HG02678 (cell line): ENCODE measurements at regions not wholly inside any gene's neighbourhood (a gene's known extent, or its start where the extent isn't known, plus 50 kb on each side); places are given as distances from the start of the nearest gene placed in this dataset.

Experiments
- ATAC-seq: cut with Tn5 transposase; IDR thresholded peaks from one replicate; pipeline ENCODE4 v1.9.1; 2021; ENCODE audit warnings: mild to moderate bottlenecking, moderate library complexity; ENCODE audit not compliant: unreplicated experiment

DNA sequence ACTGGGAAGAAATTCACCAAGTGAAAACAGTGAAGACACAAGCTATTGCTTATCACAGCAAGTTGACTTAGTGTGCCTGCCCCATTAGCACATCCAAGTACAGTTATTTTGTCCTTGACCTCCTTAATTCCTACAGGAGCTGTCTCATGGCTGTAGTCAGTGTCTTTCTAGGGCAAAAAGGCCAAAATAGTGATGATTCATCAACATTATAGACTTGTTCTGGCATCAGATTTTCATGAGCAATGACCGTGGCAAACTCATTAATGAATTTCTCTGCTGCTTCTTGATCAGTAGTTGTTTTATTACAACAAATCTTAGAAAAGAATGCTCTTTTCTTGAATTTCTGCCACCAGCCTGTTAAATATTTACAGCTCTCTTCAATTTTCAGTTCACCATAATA is 1169.3 kb upstream of the DDX18 start:
- no peak for ATAC-seq

DNA sequence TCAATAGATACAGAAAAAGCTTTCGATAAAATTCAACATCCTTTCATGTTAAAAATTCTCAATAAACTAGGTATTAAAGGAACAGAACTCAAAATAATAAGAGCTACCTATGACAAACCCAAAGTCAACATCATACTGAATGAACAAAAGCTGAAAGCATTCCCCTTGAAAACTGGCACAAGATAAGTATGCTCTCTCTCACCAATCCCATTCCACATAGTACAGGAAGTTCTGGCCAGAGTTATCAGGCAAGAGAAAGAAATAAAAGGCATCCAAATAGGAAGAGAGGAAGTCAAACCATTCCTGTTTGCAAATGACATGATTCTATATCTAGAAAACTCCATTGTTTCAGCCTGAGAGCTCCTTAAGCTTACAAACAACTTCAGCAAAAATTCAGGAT is 1145.8 kb upstream of the DDX18 start:
- no peak for ATAC-seq

DNA sequence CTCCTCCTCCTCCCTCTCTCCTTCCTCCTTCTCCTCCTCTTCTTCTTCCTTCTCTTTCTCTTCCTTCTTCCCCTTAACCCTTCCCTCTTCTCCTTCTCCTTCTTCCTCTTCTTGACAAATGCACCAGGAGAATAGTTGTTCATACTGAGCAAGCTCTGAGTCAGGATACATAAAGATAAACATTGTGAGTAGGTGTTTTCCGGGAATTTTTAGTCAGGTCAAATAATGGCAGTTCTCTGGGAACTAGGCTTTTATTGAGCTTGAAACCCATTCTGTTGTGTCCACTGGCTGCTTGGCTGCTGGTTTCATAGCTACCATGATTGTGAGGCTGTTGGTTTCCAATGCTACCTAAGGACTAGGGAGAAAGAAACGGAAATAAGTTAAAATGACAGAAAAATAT is 1144.7 kb upstream of the DDX18 start:
- no peak for ATAC-seq

DNA sequence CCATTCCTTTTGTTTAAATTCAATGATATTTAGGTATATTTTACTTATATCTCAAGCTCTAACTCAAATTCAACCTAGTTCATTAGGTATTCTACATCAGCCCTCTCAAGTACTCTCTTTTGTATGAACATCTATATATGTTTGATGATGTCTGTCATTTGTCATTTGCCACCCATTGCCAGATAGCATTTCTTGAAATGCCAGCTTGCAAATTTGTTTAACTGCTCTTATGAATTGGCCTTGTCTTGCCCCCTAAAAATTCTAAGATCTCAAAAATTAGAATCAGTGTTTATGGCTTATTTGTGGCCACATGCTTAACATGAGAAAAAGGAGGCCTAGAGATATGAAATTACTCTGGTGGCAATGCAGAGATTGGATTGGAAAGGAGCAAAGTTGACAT is 1140.3 kb upstream of the DDX18 start:
- ATAC-seq = no peak

DNA sequence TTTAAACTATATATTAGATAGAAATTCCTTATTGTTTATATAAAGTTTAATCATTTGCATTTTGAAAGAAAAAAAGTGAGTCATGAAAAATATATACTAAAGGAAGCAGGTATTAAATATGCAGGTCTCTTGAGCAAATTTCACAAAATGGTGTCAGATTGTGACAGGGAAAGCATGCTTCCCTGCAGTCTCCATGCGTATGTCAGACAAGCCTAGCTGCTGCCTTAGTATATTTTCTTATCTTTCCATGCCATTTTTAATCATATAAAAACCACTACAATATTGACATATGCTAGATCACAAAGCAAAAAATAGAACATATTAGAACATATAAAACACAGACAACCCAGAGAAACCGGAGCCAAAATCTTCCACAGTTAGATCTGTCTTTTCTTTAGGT is 1137.7 kb upstream of the DDX18 start:
- ATAC-seq = no peak

DNA sequence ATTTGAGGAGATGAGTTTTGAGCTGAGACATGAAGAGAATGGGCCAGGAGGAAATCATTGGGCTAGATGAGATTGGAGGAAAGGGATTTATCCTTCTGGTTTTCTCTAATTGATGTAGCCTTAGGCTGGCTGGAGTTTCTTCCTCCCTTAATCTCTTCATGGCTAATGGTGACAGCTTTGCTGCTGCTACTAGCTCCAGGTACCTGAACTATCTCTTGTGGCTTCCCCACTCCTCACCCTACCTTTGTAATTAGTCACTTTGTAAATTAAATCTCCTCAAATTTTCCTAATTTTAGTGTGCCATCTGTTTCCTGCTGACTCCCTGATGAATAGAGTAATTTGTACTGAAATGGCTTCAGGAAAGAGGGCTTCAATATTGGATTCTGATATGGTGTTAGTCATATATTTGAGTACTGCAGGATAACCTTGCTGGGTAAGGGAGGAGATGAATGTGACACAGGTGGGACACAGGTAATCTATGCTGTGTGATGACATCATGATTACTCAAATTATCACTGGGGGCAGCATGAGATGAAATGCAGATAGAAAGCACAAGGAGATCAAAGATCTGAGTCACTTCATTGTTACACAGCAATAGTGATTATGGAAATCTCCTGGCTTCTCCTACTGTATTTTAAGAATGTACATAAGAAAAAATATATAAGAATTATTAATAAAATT is 1134.1 kb upstream of the DDX18 start:
- ATAC-seq = no peak

DNA sequence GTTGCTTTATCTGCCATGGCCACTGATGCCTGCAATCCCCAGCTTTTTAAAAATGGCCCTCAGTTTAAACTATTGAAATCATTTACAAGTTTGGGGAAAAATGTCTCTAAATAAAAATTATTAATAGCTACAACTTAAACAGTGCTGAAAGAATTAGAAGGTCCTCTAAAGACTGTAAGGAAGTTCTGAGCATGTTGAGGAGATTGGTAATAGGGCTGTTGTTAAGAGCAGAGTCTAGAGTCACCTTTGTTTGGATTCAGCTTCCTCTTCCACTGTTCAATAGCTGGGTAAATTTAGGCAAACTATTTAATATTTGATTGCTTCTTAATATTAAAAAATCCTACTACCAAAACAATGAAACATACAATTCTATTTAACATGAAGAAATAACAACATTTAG is 1127.1 kb upstream of the DDX18 start:
- no peak for ATAC-seq

DNA sequence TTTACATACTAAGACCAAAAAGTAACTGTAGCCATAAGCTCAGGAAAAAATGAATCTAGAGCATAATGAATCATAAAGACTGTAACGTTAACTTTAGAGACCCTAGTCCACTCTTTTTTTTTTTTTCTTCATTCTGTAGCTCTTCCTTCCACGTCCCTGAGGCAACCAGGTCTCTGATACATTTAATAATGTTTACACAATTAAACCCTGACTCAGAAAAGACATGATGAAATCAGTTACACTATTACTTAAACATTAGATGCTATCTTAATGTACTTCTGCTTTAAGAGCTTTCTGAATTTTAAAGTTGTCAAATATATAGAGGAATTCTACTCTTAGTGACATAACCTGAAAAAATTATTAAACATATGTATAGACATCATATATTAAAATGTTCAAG is 1121.5 kb upstream of the DDX18 start:
- ATAC-seq = no peak

DNA sequence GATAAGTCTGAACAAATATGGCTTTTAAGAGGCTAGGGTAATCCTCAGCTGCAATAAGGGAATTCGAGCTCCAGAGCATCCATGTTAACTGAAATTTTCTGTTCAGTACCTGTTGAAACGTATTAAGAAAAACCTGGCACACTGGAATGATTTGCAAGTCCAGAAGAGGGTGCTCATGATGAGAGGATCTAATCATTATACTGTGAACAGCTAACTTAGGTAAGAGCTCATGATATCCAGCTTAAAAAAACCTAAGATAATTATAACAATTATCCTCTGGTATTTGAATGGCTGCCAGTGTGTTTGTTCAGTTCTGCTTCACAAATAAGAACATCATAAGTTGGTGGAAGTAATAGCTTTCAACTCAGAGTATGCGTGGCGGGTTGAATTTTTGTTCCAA is 1118.3 kb upstream of the DDX18 start:
- no peak for ATAC-seq

DNA sequence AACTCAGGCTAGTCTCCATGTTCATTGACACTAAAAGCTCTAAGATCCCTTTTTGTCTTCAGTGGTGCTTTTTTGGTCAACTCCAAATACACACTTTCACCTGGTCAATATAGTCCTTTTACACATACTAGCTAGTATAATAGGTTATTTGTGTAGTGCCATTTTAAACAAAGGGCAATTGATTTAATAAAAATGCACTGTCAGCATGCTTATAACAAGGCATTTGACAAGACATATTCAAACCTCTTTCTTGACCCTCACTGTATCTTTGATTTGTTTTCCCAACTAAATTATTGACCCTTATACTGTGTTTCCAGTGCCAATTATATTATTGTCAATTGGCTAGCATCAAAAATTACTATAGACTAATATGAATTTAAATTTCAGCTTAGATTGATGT is 1117.6 kb upstream of the DDX18 start:
- ATAC-seq = no peak

DNA sequence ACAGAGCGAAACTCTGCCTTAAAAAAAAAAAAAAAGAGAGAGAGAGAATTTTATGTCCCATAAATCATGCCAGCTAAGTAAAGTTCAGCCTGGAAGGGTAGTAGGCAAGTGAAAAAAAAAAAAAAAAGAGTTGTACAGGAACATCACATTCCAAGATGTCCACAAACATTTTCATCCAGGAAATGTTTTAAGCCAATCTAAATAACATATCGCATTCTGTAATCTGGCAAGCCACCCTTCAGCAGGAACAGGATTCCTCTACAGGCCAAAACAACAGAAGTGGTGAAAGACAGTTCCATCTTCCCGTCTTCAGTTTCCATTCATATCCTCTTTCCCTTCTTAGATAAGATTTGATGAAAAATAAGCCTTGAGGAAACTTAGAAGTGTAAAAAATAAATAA is 1108.1 kb upstream of the DDX18 start:
- ATAC-seq = no peak

DNA sequence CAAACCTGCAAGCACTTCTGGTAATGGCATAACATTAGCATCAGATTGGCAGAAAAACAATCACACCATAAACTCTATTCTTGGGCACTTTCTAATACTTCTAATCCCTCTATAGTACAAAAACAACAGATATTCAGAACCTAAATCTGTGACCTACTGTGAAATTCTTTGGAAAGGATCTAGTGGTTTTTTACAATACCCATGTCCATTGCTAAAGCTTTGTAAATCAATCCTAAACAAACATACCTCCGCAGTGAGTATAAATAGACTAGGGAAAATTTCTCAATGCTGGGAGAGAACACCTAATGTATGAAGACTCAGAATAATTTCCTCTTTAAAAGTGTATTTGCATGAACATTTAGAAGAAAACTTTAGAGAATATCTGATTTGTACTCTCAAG is 1098.5 kb upstream of the DDX18 start:
- ATAC-seq = no peak

DNA sequence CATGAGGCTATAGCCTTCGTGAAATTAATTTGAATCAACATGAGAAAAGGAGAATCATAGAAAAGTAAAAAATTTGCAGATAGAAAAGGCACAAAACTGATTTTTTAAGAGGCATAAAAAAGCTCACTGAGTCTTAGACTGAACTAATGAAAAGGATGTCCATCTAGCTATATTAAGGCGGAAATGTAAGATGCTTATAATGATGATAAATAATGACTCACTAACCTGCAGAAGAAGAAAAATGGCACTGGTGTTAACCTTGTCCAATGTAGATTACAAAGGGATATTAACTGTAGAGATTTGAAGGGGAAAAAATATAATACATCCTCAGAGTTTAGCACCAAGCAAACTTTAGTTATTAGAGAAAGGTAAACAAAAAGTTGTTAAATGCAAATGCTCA is 1098.0 kb upstream of the DDX18 start:
- no peak for ATAC-seq

DNA sequence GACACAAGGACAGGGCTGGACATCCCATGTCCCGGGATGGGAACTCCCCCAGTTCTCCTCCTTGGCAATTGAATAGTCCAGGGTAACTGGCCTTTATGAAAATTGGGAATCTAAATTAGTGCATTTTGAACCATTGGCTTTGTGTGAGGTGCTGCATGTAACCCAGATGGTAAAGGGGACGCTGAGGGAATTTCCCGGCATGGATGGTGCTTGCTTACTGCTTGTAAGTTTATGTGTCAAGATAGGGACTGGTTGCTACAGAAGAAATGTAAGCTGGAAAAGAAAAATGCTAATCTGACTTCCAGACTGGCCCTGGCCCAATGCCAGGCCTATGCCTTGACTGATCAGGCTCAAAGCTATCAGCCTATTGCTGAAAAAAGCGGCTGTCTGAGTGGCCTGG is 1096.7 kb upstream of the DDX18 start:
- ATAC-seq = no peak

DNA sequence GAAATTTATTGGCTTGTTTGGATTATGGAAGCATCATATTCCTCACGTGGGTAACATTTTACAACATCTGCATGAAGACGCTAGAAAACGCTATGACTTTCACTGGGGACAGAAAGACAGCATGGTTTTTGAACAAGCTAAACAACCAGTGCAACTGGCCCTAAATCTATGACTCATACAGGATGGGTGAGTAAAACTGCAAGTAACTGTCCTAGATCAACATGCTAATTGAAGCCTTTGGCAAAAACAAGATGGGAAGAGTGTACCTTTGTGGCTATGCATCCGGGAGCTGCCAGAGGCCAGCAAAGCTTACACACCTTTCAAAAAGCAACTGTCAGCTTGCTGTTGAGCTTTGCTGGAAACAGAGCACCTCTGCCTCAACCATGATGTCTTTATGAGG is 1096.0 kb upstream of the DDX18 start:
- no peak for ATAC-seq

DNA sequence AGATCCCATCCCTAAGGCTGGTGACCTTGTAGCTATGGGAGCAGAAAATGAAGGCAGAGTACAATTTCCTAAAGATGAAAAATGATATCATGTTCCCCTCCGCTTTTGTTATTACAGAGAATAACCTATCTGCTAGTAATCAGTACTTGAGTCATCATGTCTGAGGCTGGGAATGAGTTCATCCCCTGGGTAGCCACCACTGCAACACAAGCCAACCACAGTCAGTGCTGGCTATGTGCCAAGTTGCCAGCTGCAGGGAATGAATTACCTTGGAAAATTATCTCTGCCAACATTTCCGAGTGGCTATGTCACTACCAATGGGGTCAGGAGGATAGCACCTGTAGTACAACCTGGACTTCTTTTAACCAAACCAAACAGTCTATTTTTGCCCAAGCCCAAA is 1094.7 kb upstream of the DDX18 start:
- ATAC-seq = no peak

DNA sequence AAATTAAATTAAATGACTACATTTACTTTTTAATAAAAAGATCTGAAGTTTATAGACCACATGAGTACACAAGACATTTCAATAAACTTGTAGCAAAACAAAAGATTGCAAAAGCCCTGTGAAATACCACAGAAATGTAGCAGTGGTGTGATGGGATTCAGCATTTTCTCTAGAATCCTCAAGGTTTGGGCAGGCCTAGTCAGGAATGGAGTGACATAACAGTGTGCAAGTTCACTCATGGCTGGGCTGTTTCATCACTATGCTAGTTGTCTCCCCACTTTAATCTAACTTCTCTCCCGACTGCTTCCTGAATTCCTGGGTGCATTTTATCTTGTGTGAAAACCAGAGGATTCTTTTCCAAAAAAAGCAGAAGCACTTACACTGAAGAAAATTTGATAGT is 1089.9 kb upstream of the DDX18 start:
- ATAC-seq = no peak

DNA sequence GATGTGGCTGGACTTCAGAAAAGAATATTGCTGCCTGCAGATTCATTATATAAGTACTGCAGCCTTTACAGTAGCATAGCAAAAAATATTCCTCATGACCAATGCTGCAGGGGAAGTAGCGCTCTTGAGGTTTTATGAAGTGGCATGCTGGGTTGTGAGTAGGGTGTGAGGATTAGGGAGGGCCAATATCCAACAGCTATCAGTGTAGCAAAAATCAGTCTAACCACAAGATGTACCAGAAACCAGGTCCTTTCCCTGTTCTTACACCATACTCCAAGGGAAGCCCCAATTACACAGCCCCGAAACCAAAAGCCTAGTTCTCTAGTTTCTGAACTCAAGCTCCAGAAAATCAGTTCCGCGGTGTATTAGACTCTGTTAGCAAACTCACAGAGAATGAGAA is 1082.2 kb upstream of the DDX18 start:
- no peak for ATAC-seq

DNA sequence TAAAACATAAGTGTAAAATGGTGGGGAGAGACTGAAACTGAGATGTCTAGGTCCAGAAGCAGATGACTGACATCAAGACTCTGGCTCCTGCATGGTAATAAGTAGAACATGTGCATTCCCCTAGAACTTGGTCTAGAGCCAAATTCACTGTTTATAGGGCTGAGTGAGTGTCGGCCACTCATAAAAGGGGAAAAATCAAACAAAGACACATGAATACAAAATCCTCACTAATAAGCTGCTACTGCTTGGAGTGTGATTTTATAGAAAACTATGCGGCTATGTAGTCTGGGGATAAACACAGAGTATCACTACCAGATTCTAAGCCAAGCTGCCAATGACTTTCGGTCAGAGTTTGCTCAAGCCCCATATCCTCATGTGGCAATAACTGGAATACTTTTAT is 1080.8 kb upstream of the DDX18 start:
- no peak for ATAC-seq

DNA sequence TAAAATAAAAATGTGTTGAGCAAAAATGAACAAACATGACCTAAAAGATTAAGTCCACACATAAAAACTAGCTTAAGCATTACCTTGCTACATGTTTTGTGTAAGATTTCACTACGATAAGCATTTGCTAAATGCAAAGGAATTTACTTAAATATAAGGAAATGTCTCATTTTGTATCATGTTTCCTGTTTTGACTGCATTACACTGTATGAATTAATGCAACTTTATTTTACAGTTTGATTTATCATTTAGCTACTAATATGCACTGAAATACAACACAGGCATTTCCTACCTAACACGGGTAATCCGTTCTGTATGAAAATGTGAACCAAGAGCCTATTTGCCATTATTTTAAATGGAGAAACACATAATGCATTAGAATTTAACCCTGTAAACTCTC is 1076.5 kb upstream of the DDX18 start:
- no peak for ATAC-seq

DNA sequence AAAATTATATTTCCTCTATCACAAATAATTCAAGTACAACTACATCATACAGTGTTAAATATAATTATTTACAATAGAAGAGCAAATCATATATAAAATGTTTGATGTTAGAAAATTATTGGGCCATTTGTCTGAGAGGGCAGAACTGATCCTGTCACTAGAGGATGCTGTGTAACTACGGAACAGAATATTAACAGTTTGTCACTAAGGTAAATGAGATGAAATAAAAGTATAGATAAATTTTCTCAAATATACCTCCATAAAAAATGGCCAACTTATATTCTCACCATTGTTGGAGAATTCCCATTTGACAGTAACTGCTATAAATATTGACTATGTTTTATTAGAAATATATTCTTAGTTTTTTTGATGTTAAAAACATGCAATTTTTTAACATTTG is 1067.4 kb upstream of the DDX18 start:
- no peak for ATAC-seq

DNA sequence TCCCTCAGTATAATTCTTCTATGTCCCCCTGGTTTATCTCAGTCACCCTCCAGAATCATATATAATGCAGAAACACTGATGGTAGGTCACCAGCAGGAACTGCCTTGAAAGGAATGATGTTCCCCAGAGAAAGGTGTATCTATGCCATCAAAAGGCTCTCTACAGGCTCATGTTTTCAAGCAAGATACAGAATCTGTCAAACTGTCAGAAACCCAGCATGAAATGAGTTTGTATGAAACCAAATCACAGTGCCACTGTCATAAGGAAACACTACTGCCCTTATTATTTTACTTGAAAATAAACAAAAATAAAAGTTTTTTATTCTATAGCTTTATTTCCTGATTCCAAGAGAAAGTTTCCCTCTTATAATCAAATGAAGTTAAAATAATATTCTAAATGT is 1064.5 kb upstream of the DDX18 start:
- no peak for ATAC-seq

DNA sequence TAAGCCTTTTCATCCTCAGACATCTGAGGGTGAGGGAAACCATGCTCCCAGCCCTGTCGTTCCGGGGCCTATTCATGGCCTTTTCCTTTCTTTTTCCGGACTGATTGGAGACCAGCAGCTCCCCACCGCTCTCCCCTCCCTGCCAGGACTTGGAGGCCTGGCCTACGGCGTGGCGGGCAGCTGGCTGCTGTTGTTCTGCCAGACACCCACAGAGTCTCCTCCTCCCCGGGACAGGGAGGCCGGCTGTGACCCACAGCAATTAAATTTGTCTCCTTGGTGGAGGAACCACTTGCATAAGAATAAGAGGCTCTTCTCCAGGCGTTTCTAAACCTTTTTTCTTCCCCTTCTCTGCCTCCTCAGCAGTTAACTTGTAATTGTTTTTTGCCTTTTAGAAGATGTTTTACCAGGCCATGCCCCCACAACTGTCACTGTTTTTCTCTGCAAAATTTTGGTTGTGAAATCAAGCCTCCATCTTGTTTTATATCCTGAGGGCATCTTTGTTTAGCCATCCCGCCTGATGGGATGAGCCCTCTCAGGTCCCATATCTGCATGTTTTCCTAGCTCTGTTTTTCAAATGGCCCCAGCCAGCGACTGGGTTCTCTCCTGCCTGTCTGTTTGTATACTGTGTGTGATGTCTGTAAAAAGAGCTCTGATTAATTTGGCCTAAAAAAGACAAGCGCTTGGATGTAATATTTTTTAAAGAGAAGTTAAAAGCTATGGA is 1060.0 kb upstream of the DDX18 start:
- no peak for ATAC-seq
